Renal cortical epithelial cell (primary cell): ENCODE measurements at regions not wholly inside any gene's neighbourhood (a gene's known extent, or its start where the extent isn't known, plus 50 kb on each side); places are given as distances from the start of the nearest gene placed in this dataset.
"Not testable (repeated sequence)": the region's sequence is repeated elsewhere in the genome, so short reads cannot be mapped to it uniquely, and the experiment has no call there.

Experiments used
- DNase-seq: peaks from one replicate; pipeline ENCODE4 v3.0.0-alpha.2; 2011; ENCODE audit warnings: low read depth

DNA sequence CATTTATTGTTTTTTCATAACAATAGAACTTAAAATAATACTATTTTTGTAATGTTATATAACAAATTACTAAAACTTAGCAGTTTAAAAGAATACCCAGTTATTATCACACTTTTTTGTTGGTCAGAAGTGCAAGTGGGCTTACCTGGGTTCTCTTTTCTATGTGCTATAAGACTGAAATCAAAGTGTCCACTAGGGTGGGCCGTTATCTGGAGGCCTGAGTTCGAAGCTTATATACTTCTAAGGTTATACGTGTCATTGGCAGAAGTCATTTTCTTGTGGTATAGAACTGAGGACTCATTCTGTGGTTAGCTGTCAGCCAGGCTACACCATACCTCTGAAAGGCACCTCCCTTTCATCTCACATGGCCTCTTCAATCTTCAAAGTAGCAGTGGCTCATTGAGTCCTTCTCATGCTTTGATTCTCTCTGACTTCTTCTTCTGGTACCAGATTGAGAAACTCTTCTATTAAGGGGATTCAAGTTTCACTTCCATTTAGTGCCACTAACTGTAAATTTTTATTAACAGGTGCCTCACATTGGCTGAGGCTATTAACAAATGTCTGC, 414.3 kb downstream of the AMY1C start:
- no peak for DNase-seq

DNA sequence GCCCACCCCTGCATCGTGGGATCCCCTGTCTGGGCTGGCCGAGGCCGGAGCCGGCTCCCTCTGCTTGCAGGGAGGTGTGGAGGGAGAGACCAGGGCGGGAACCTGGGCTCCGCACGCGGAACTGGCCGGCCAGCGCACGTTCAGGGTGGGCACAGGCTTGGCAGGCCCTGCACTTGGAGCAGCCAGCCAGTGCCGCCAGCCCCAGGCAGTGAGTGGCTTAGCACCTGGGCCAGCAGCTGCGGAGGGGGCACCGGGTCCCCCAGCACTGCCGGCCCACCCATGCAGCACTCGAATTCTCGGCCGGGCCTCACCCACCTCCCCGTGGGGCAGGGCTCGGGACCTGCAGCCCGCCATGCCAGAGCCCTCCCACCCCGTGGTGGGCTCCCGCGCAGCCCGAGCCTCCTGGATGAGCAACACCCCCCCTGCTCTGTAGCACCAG, 422.6 kb downstream of the AMY1C start:
- no peak for DNase-seq

DNA sequence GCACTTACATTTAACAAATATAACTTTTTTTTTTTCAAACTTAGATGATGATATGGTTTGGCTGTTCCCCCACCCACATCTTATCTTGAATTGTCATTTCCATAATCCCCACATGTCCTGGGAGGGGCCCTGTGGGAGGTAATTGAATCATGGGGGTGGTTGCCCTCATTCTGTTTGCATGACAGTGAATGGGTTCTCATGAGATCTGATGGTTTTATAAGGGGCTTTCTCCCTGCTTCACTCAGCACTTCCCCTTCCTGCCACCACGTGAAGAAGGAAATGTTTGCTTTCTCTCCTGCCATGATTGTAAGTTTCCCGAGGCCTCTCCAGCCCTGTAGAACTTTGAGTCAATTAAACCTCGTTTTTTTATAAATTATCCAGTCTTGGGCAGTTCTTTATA, 432.6 kb downstream of the AMY1C start:
- no peak for DNase-seq

DNA sequence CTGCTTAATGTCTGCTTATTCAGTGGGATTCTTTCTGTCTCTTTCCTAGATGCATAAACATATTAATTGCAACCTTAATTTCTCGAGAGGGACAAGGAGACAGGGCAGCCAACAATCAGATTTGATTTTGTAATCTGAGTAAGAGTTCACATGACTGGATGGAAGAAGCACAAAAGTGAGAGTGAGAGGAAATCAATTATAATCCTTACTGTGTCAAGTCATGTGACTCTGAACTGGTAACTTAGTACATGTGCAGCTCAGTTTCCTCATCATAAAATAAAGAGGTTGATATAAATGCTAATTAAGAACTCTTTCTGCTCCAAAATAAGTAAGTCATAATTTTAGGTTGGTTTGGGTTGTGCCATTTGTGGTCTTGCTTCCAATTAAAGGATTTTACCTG, 439.5 kb downstream of the AMY1C start:
- DNase-seq: no peak

DNA sequence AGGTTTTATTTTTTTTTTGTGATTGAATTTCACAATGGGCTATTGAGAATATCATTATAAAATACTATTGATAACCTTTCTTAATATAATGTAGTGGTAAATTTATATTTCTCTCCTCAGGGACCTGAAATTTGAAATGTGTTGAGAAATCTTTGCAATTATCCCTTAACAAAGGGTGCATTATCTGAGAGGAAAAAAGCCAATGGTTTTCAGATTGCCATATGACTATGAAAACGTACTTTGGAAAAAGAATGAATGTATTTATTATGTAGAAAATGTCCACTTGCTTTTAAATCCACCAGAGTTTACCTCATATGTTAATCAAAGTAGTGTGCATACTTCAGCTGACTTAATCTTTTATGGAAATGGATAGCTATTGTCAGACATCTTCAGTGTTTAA, 441.1 kb downstream of the AMY1C start:
- no peak for DNase-seq

DNA sequence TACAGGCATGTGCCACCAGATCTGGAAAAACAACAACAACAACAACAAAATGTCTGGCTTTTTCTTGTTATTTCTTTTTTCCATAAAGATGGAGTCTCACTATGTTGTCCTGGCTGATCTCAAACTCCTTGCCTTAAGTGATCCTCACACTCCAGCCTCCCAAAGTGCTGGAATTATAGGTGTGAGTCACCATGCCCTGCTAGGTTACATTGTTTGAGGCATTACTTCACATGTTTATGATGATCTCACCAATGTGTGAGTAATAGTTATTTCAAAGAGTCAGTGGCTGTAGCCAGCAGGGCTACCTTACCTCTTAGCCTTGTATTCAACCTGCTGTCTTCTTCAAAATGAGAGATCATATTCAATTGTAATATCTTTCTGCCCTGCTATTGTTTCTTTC, 445.7 kb downstream of the AMY1C start:
- DNase-seq: no peak

DNA sequence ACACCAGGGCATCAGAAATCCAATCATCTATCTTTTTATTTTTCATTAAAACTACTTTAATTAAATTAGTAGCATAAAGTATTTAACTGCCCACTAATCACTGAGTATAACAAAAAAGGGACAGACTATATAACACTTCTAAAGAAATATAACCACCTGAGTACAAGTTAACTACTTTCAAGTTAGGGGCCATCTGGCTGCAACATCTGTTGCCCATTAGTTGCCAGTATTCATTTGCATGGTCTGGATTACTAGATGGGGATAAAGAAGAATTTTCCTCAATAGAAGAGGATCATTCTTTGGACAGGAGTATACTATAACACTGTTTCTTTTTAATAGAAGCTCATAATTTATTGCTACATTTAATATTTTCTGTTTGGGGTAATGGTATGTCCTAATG, 446.4 kb downstream of the AMY1C start:
- no peak for DNase-seq

DNA sequence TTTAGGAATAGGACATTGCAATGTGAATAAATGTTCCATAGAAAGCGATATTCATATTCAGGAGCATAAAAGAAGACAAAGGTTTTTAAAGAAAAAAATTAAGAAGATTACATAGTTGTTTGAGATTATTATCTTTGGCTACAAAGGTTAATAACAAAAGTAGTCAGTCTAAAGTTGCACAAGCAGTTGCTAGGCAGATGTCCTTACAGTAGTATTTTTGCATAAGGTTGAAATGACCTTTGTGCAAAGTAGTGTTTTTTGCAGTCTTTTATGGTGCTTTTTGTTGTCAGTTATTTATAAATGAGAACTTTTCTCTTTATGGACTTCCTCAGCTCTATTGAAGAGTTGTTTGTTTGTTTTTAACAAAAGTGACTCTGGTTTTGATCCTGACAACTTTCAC, 447.8 kb downstream of the AMY1C start:
- no peak for DNase-seq

DNA sequence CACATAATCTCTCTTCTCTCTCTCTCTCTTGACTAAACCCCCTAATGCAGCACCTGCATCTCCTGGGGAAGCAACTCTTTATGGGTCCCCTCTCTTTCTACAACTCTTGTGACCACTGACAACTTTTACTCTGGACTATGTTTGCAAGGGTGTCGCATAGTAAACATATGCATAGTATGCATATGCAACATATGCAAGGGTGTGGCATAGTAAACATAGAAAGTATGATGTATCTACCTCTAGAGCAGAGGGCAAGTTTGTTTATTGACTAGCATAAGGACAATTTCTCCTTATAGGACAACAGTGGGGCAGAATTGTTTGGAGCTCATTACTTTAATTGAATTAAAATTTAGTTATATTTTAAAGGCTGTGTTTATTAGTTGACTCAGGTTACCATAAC, 462.5 kb downstream of the AMY1C start:
- no peak for DNase-seq

DNA sequence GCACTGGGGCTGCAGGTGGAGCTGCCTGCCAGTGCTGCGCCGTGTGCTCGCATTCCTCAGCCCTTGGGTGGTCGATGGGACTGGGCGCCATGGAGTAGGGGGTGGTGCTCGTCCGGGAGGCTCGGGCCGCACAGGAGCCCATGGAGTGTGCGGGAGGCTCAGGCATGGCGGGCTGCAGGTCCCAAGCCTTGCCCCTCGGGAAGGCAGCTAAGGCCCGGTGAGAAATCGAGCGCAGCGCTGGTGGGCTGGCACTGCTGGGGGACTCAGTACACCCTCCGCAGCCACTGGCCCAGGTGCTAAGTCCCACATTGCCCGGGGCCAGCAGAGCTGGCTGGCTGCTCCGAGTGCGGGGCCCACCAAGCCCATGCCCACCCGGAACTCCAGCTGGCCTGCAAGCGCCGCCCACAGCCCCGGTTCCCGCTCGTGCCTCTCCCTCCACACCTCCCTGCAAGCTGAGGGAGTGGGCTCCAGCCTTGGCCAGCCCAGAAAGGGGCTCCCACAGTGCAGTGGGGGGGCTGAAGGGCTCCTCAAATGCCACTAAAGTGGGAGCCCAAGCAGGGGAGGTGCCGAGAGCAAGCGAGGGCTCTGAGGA, 467.8 kb downstream of the AMY1C start:
- not testable (repeated sequence) for DNase-seq

DNA sequence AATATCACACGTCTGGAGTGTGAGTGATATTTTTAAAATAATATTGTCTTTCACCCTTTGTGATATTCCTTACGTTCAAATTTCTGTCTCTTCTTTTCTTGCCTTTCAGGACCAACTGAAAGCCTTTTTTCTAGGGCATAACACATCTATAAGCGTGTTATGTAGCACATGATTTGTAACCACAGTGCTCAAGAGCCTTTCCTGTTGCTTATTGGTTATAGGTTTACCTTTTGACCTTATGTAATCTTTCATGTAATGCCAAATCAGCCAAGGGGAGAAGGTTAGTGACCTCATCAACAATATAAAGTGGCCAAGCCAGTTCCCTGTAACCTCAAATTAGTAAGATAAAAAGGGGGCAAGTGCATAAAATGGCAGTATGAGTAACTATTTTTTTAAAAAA, 480.2 kb downstream of the AMY1C start:
- DNase-seq: no peak

DNA sequence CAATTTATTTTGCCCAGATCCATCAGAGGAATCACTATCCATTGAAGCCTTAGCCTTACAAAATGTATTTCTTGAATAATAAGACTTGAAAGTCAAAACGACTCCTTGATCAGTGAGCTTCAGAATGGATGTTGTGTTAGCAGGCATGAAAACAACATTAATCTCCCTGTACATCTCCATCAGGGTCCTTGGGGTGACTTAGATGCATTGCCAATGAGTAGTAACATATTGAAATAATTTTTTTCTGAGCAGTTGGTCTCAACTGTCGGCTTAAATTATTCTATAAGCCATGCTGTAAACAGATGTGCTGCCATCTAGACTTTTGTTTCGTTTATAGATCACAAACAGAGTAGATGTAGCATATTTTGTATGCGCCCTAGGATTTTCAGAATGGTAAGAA, 482.0 kb downstream of the AMY1C start:
- no peak for DNase-seq

DNA sequence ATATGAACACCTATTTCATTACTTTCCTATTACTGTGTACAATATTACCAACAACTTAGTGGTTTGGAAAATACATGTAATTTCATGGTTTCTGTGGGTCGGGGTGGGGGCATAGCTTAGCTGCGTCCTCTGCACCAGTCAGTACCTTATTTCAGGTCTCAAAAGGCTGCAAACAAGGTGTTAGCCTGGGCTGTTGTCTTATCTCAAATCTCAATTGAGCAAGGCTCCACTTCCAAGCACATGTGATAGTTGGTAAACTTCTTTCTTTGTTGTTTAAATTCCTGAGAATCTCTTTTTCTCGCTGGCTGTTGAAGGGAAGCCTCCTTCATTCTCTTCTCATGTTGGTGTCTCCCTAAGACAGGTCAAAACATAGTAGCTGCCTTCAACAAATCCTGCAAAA, 485.4 kb downstream of the AMY1C start:
- no peak for DNase-seq

DNA sequence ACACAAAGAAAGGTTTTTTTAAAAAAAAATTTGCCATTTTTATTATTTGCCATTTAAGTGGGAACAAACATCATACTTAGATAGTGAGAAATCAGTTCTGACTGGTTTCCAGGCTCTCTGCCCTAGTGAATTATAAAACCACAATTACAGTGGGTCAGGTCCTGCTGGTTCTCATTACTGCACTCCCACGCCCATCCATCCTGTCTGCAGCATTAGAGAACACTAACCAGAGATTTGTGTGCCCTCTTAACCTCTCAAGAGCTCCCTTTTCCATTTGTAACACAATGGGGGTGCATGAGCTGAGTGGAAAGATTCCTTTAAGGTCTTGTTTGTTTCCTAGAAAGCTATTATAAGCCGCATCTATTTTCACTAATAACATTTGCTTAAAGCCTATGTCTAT, 489.3 kb downstream of the AMY1C start:
- DNase-seq: no peak

DNA sequence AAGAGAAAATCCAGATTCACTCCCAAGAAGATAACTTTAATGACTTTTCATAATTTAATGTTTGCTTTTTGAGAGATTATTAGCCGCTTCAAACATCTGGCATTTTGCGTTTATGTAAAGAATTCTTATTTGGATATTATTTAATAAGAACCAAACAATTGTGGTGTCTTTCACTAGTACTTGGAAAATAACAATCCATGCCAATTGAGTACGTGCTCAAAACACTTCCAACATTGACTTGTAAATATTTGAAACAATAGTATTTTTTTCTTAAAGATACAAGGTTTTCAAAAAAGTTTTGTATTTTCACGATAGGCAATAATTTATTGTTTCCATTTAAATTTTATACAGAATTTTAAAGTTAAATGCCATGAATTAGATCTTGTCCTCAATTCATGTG, 498.7 kb downstream of the AMY1C start:
- DNase-seq: no peak

DNA sequence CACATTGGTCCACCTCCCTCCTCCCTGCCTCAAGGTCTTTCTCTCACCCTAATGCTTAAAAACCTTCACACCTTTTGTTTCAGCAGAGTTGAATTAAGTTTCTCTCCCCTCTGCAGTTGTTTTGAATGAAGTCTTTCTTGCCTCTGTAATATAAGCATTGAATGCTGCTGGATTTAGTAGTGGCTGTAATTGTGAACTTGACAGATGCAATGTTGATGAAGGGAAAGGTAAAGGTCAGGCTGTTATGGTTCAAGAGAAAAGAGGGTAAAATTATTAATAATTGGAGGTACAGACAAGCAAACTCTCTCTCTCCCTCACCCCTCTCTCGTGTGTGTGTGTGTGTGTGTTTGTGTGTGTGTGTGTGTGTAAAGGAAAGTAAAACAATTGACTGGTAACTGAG, 509.8 kb downstream of the AMY1C start:
- DNase-seq: no peak

DNA sequence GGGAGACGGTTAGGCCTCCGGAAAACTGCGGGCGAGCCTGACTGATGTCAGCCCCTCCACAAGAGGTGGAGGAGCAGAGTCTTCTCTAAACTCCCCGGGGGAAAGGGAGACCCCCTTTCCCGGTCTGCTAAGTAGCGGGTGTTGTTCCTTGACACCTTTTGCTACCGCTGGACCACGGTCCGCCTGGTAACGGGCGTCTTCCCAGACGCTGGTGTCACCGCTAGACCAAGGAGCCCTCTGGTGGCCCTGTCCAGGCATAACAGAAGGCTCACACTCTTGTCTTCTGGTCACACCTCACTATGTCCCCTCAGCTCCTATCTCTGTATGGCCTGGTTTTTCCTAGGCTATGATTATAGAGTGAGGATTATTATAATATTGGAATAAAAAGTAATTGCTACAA, 513.4 kb downstream of the AMY1C start:
- DNase-seq: not testable (repeated sequence)

DNA sequence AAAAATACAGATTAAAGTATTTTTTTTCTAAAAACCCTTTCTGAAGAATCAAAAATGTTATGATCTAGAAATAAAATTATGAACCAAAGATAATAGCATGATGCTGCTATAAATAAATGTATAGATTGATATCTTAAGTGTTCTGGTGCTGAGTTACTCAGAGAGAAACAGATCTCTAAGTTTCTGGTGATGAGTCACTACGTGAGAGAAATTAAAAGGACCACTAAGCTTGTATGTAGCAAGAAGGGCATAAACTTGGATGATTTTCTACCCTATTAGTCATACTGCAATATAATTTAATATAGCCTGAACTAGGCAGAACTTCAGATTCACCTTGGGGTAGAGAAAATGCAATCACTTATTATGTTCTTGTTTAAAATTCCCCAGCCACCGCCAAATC, 514.8 kb downstream of the AMY1C start:
- no peak for DNase-seq

DNA sequence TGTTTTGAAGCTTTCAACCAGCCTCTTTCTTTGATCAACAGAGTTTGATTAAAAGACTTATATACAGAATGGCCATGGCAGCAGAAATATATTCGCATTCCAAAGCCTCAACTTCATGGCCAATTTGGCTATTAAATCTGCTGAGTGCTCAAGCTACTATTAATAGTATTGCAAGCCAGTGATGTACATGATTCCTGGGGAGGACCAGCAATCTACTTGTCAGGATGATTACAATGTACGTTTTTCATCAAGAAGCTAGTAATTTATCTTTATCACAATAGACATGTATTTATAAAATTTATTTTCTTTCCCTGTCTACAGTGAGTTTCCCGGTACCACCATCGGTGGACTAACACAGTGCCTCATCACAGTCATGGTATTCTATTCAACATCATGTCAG, 515.5 kb downstream of the AMY1C start:
- no peak for DNase-seq

DNA sequence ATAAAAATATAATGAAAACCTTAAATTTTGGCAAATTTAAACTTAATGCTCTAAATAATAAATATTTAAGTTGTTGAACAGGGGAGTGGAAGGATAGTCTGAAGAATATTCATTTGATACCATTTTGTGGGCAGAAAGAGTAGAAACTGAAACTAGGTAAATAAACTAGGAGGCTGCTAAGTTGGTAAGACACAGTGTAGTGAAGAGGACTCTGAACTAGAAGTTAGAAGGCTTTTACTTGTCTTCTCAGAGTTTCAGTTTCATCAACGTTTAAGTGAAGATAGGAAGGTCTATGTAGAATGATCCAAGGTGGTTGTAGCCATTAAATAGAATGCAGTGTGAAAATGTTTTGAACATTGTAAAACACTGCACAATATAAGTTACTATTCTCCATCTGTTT, 516.9 kb downstream of the AMY1C start:
- no peak for DNase-seq

DNA sequence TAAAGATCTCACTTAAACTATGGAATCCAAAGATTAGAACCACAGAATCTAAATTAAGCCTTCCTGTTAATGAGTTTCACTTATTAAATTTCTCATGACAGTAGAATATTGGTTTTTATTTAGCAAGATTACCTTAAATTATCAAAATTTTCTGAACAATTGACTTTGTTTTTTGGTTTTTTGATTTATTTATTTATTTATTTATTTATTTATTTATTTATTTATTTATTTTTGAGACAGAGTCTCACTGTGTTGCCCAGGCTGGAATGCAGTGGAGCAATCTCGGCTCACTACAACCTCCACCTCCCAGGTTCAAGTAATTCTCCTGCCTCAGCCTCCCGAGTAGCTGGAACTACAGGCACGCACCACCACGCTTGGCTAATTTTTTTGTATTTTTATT, 538.6 kb downstream of the AMY1C start:
- DNase-seq: not testable (repeated sequence)

DNA sequence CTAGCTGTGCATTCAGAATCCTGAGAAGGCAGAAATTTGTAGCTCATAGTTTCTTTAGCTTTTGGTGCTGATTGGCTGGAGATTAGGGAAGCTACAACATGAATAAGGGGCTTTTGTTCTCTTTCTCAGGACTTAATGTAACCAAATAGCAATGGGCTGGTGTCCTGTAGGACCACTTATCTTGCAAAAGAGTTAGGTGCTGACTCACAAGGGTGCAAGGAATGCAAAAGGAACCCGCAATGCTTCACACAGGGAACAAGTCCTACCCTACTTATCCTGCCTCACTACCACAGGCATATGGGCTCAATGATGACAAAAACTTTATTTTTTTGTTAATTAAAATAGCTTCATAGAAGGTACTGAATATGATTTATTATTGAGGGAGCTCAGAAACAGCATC, 541.5 kb downstream of the AMY1C start:
- DNase-seq: no peak

DNA sequence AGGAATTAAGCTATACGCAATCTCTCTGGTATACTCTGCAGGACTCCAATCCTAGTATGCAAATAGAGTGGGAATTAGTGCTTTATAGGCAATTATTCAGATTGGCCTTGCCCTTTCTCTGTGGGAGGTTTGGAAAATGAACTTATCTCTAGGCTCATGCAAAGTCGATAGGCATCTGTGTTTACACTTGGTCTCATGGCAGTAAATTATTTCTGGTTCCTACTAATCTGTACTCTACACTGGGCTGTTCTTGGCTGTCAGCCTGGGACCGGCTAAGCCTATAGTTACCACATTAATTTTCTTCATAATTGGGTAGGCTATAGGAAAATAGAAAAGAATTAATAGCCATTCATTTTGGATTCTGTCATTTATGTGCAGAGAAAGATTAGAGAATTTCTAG, 544.6 kb downstream of the AMY1C start:
- no peak for DNase-seq

DNA sequence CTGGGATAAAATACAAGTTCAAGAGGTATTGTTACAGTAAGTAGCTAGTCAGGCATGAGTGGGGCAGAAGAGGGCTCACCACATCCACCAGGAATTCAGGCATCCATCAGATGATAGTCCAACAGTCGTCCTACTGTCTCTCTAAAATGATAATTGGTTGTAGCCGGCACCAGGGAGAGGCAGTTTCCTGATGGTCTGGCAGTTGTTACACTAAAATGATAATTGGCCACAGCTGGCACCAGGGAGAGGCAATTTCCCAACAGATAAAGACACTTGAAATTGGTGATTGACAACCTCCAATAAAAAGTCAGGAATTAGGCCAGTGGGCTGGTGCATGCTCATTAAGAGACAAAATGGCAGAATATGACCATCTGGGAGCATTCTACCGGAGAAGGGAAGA, 545.8 kb downstream of the AMY1C start:
- no peak for DNase-seq
